ENCODE measurements at regions not wholly inside any gene's neighbourhood (a gene's known extent, or its start where the extent isn't known, plus 50 kb on each side); places are given as distances from the start of the nearest gene placed in this dataset.
"Not testable (repeated sequence)": the region's sequence is repeated elsewhere in the genome, so short reads cannot be mapped to it uniquely, and the experiment has no call there.

DNA sequence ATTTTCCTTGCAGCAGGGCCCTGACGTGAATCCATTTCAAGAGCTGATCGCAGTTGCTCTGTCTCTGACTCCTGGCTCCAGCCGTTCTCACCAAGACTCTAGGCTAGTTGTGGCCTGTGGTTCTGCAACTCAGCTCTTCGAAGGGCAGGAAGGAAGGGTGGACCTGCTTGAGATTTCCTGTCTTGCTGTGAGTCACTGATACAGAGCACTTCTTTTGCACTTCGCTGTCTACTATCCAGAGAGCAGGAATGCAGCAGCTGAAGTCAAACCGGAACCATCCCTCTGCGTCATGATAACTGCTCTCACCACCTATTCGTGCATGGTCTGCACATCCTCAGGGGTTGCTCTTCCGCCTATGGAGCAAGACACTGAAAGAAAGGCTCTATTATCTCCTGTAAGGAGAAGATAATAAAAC is 59.7 kb downstream of the RAP2B start:
- H3K4me3 ChIP-seq (ENCODE audit: low read depth, low read length): no peak overlapping the region
- TF ChIP-seq, protein P1, sequence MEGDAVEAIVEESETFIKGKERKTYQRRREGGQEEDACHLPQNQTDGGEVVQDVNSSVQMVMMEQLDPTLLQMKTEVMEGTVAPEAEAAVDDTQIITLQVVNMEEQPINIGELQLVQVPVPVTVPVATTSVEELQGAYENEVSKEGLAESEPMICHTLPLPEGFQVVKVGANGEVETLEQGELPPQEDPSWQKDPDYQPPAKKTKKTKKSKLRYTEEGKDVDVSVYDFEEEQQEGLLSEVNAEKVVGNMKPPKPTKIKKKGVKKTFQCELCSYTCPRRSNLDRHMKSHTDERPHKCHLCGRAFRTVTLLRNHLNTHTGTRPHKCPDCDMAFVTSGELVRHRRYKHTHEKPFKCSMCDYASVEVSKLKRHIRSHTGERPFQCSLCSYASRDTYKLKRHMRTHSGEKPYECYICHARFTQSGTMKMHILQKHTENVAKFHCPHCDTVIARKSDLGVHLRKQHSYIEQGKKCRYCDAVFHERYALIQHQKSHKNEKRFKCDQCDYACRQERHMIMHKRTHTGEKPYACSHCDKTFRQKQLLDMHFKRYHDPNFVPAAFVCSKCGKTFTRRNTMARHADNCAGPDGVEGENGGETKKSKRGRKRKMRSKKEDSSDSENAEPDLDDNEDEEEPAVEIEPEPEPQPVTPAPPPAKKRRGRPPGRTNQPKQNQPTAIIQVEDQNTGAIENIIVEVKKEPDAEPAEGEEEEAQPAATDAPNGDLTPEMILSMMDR (IDR thresholded peaks at IDR 0.05; ENCODE audit: insufficient read depth, low read depth, low read length): no peak
- peak; percentile 98 for DNase-seq (ENCODE audit: low read depth)

DNA sequence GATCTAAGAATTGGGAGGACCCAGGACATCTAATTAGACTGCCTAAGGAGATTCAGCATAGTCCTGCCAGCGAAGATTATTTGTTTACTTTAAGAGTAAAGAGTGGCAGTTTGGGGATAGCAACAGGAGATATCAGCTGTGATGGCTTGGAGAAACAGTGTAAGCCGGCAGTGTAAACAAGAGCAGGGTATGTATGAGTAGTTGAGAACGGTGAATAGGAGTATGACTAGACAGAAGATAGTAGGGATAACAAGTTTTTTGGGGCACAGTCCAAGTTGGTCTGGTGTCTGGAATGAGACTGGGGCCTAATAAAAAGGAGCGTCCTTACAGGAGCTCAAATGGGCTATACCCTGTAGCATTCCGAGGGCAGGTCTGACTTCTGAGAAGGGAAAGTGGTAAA is 64.9 kb downstream of the RAP2B start:
- not testable (repeated sequence) for DNase-seq (ENCODE audit: low read depth)

DNA sequence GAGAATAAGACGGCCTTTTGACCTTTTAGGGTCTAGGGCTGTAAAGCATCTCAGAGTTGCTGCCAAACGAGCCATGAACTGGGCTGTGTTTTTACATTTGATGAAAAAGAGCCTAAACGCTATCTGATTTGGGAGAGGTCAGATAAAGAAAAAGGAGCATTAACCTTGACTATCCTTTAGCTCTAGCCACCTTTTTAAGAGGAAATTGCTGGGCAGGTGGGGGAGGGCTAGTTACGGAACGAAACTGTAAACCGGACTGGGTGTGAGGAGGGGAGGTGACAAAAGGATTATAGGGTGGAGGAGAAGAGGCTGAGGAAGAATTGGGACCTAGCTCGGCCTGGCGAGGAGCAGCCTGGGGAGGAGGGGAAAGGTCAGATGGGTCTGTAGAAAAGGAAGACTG is 68.4 kb downstream of the RAP2B start:
- not testable (repeated sequence) for H3K4me3 ChIP-seq (ENCODE audit: low read depth, low read length); DNase-seq (ENCODE audit: low read depth)

More for the DNA sequence above, 64.9 kb downstream of the RAP2B start:
- H3K4me3 ChIP-seq (ENCODE audit: low read depth, low read length): not testable (repeated sequence)

DNA sequence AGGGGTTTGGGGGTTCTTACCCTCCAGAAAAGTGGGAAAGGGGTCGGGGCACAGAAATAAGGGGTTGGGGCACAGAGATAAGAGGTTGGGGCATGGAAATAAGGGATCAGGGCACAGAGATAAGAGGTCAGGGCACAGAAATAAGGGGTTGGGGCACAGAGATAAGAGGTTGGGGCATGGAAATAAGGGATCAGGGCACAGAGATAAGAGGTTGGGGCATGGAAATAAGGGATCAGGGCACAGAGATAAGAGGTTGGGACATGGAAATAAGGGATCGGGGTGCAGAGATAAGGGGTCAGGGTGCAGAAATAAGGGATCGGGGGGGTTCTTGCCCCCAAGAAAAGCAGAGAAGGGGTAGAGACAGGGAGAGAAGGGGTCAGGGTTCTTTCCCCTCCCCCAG is 69.2 kb downstream of the RAP2B start:
- H3K4me3 ChIP-seq (ENCODE audit: low read depth, low read length); DNase-seq (ENCODE audit: low read depth): not testable (repeated sequence)

DNA sequence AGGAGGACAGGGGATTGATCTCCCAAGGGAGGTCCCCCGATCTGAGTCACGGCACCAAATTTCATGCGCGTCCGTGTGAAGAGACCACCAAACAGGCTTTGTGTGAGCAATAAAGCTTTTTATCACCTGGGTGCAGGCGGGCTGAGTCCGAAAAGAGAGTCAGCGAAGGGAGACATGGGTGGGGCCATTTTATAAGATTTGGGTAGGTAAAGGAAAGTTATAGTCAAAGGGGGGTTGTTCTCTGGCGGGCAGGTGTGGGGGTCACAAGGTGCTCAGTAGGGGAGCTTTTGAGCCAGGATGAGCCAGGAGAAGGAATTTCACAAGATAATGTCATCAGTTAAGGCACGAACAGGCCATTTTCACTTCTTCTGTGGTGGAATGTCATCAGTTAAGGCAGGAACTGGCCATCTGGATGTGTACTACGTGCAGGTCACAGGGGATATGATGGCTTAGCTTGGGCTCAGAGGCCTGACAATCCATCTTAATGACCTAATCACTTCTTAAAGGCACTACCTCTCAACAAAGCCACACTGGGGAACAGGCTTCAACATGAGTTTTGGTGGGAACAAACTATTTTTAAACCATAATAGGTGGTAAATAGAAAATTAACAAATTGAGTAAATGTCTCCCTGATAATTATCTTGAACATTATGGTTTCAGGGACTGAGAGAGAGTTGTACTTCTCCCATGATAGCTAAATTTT is 70.2 kb downstream of the RAP2B start:
- not testable (repeated sequence) for H3K4me3 ChIP-seq (ENCODE audit: low read depth, low read length)
- peak; percentile 53 for DNase-seq (ENCODE audit: low read depth)

DNA sequence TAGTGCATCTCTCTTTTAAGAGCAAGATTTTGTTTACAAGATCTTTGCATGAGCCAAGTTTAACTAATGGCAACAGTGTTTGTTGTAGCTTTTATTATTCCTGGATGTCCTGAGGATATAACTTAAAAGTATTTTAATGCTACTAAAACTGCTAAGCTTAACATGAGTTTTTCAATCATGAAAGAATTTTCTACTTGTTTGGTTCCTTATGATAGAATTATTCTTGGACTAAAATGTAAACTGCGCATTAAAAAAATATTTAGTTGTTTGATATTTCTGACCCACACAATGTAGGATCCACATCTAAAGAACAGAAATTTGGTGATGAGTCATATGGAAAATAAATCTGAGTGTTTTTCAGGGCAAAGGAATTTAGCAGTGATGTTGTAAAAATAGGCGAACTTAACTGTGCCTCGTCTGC is 70.8 kb downstream of the RAP2B start:
- TF ChIP-seq, protein P1 (IDR thresholded peaks at IDR 0.05; ENCODE audit: insufficient read depth, low read depth, low read length): no peak
- DNase-seq (ENCODE audit: low read depth): peak; percentile 77
- H3K4me3 ChIP-seq (ENCODE audit: low read depth, low read length): no peak overlapping the region

DNA sequence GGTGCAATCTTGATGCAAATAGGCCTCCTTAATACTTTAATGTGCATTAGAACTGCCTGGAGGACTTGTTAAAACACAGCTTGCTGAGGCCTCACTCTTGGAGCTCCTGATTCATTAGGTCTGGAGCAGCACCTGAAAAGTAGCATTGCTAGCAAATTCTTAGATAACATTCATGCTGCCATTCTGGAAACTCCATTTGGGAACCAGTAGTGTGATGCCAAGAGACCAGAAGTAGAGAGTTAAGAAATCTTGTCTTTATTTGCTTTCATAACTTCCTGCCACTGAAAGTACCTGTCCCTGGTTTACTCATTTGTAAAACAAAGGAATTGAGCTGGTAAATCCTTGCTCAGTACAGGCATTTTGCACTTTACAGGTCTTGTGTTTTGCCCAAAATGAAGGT is 72.0 kb downstream of the RAP2B start:
- DNase-seq (ENCODE audit: low read depth): no peak
- TF ChIP-seq, protein P1 (IDR thresholded peaks at IDR 0.05; ENCODE audit: insufficient read depth, low read depth, low read length): no peak
- no peak overlapping the region for H3K4me3 ChIP-seq (ENCODE audit: low read depth, low read length)

DNA sequence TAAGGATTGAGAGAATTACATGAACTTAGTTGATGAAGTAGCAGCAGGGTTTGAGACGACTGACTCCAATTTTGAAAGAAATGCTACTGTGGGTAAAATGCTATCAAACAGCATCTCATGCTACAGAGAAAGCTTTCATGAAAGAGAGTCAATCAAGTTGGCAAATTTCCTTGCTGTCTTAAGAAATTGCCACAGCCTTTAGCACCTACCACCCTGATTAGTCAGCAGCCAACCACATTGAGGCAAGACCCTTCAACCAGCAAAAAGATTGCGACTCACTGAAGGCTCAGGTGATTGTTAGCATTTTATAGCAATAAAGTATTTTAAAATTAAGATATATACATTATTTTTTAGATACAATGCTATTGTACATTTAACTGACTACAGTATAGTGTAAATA is 80.9 kb downstream of the RAP2B start:
- no peak overlapping the region for H3K4me3 ChIP-seq (ENCODE audit: low read depth, low read length)
- no peak for DNase-seq (ENCODE audit: low read depth)
- TF ChIP-seq, protein P1 (IDR thresholded peaks at IDR 0.05; ENCODE audit: insufficient read depth, low read depth, low read length): no peak

DNA sequence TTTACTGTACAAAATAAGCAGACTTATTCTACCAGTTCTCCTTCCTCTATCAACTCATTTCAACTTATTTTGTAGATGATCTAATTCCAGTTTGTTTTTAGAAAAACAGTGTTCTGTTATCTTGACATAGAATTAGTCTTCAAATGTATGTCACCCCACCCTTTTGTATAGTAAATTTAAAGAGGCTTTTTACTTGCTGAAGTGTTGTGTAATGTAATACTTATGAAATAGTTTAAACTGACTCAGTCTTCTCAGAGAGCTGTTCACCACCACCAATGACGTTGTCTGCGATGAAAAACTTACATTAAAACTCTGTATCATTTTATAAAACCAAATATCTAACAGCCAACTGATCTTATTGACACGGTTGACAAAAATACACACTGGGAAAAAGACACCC is 82.9 kb downstream of the RAP2B start:
- H3K4me3 ChIP-seq (ENCODE audit: low read depth, low read length): no peak overlapping the region
- TF ChIP-seq, protein P1 (IDR thresholded peaks at IDR 0.05; ENCODE audit: insufficient read depth, low read depth, low read length): no peak
- peak; percentile 59 for DNase-seq (ENCODE audit: low read depth)

Data from fibroblast of villous mesenchyme (primary cell).